ENCODE measurements at regions not wholly inside any gene's neighbourhood (a gene's known extent, or its start where the extent isn't known, plus 50 kb on each side); places are given as distances from the start of the nearest gene placed in this dataset.
A peak's percentile ranks its signal among the peaks of the same experiment; 100 is the strongest.
"Not testable (repeated sequence)": the region's sequence is repeated elsewhere in the genome, so short reads cannot be mapped to it uniquely, and the experiment has no call there.

DNA sequence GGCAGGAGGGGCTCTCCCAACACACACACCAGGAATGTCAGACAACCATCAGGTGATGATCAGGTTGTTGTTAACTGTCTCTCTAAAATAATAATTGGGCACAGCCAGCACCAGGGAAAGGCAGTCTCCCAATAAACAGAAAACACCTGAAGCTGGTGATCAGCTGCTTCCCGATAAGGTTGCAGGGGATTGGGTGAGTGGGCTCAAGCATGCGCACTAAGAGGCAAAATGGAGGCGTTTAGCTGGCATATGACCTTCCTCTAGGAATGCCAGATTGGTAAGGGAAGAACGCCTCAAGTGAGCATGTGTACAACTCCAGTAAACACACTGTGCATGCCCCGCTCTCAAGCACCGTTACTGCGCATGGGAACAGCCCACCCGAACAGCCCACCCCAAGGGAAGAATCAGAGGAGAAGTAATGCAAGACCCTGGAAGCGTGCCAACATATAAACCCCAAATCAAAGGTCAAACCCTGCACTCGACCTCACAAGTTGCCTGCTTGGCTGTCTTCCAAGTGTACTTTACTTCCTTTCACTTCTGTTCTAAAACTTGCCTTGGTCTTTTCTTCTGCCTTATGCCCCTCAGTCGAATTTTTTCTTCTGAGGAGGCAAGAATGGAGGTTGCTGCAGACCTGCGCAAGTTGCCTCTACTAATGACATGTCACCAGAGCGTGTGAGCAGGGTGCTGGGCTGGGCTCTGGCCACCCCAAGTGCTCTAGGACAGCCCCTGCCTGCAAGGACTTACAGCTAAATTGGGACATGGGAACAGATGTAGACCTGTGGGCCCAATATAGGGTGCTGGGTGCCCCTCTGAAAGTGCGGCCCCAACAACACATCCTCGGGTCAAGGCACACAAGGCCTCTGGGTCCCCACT, 200.8 kb downstream of the RHOU start:
- no peak for DNase-seq (ENCODE audit: extremely low spot score, insufficient read length, low read depth)
- FAIRE-seq, result no peak

DNA sequence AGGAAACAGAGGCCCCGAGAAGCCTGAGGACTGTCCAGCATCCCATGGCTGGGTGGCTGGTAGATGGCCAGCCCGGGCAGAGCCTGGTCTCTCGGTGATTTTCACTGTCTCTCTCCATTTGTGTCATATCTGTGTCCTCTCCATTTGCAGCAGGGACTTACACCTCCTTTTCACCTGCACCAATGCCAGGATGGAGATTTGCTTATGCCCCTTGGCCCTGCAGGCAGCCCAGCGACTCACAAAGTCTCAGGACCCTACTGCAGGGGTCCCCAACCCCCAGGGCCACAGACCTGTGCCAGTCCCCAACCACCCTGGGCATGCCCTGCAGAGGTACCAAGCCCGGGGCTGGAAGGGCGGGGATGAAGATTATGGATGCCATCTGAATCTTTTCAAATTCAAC, 201.6 kb downstream of the RHOU start:
- no peak for FAIRE-seq
- no peak for DNase-seq (ENCODE audit: extremely low spot score, insufficient read length, low read depth)

DNA sequence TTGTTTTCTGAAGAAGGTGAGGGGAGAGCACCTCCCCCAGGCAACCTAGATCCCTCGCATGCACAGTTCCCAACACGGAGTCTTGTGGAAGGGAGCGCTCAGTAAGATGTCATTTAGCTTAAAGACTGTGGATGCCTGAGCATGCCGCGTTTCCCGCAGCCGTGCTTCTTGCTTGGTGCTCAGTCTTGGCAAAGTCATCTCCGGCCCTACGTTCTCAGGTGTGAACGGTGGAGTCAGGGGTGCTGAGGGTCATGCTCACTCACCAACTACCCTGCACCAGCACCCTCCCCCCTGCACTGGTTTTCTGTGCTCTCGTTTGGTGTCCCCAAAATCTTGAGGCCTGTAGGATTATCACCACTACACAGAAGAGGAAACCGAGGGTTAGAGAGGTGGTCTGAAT, 202.1 kb downstream of the RHOU start:
- DNase-seq (ENCODE audit: extremely low spot score, insufficient read length, low read depth) (no peak), FAIRE-seq (no peak)

DNA sequence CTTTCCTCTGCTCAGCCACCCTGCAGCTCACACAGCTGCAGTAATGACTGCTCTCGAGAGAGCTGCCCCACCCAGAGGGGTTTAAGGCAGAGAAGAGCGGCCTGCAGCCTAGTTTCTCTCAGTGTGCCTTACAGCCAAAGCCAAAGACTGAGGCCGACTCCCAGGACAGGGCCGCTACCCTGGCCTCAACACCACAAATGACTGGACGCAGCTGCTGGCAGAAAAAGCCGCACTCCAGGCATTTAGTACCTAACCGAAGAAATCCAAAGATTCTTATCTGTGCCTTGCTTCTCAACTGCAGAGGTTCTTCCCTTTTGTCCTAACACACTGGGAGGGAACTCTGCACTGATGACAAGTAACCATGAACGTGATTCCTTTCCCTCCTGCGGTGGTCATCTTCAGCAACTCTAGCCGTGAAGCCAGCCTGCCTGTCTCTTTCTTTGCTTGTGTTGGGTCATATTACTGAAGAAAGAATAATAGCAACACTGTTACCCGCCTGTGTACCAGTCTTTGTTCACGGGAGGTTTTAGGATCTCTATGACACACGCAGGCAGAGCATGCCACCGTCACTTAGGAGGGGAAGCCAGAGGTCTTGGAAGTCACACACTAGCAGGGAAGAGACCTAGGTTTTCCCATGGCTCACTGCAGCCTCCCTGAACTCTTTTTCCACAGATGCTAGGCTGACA, 202.7 kb downstream of the RHOU start:
- no peak for FAIRE-seq

DNA sequence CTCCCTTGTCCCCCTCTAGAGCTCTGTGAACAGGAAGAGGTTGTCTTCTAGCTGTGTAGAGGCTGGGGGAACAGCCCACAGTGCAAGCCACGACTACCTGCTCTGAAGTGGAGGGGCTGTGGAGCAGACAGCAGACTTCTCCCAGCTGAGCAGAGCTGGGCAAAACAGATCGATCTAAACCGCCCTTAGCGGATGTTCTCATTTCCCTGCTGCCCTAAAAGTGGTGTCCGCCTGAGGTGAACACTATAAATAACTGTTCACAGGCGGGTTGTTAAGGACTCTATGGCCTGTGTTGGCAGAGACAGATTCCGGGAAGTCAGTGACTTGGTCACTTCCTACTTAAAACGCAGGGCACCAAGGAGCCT, 203.2 kb downstream of the RHOU start:
- peak; percentile 52 for FAIRE-seq
- DNase-seq (ENCODE audit: extremely low spot score, insufficient read length, low read depth), result no peak

More for the DNA sequence above, 202.7 kb downstream of the RHOU start:
- no peak for DNase-seq (ENCODE audit: extremely low spot score, insufficient read length, low read depth)

DNA sequence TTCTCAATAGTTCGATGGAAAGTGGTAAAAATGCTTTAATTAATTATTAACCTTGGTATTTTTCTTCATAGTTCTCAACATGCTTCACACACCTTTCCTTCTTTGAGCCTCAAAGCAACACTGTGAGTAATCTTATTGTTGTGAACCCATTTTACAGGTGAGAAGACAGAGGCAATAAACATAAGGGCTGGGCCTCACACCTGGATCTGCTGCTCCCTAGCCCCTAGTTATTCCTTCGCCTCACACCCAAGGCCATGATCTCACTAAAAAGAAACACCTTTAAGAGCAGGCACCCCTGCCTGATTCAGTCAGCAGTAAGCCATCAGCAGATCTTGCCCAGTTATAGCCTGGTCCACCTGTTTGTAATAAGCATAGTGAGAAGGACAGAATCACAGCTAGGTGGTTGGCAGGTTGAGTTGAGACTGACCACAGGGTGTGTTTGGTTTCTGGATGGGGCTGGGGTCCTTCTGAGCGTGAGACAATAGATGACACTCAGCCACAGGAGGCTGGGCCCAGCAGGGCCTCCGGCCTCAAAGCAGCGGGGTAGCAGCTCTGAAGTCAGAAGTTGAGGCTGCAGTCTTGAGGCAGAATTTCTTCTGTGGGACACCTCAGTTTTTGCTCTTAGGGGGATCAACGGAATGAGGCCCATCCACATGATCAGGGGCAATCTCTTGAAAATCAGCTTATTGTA, 203.9 kb downstream of the RHOU start:
- DNase-seq (ENCODE audit: extremely low spot score, insufficient read length, low read depth), result no peak
- no peak for FAIRE-seq

DNA sequence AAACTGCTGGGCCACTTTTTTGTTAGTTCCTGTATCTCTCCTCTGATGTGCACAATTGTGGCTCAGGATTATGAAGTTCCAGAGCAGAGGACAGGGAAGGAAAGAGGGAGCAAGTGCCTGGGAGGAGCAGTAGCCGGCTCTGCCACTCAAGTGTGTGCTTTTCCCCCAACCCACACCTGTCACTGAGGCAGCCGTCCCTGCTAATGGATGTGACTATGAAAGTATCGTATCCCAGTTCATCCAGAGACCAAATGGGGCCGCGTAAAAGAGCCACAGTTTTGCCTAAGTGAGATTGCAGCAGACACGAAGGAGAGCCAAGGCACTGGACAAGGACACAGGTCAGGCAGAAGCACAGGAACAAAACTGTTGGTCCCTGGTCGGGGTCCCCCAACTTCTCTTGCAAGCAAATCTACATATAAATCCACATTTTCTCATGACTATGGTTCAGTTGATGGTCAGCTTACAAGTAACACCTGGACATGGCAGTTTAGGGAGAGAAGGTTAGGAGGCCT, 204.7 kb downstream of the RHOU start:
- no peak for FAIRE-seq
- no peak for DNase-seq (ENCODE audit: extremely low spot score, insufficient read length, low read depth)

DNA sequence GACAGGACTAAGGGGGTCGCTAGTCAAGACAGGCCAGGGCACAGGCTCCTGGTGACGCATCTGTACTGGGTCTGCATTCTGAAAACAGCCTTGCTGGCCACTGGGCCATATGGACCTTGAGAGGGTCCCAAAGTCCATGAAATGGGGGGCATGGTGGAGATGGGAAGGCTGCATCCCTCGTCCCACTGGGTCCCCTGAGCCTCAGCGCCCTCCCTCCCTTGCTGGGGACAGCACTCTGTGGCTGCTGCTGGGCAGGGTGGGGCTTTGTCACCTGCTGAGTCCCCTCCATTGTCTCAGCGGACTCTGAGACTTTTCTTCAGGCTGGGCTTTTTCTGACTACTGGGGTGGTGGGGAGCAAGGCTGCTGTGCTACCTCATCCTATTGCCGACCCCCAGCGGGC, 205.2 kb downstream of the RHOU start:
- FAIRE-seq (no peak), DNase-seq (ENCODE audit: extremely low spot score, insufficient read length, low read depth) (no peak)

DNA sequence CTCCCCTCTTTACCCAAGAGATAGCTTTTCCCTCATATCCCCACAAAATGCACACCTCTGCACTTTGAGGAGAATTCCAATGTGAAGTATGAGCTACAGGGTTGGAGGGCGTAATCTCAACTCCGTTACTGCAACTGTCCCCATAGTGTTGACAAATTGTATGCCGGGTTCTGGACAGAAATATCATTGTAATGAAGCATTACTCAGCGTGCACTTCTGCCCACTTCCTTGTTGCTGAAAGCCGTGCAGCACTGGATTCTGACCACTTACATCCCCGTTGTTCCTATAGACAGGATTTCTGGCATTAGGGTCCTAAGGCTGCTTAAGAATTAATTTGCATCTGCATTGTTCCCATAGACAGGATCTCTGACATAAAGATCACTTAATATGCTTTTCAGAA, 205.6 kb downstream of the RHOU start:
- DNase-seq (ENCODE audit: extremely low spot score, insufficient read length, low read depth) (no peak), FAIRE-seq (no peak)

DNA sequence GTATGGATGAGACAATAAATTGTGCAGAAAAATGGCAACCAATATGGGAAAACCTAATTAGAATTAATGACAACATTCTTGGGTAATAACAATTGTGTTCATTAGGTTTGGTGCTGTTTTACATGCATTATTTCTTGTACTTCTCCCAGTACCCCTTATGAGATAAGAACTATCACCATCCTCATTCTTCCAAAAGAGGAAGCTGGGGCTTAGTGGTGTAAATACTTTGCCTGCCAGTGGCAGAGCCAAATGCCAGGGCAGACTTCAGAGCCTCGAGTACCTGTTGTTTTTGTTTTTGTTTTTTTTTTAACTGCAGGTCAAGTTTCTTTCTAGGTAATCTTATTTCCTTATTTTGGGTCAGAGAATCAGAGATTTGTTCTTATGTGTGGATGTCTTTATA, 206.4 kb downstream of the RHOU start:
- FAIRE-seq (no peak), DNase-seq (ENCODE audit: extremely low spot score, insufficient read length, low read depth) (no peak)

DNA sequence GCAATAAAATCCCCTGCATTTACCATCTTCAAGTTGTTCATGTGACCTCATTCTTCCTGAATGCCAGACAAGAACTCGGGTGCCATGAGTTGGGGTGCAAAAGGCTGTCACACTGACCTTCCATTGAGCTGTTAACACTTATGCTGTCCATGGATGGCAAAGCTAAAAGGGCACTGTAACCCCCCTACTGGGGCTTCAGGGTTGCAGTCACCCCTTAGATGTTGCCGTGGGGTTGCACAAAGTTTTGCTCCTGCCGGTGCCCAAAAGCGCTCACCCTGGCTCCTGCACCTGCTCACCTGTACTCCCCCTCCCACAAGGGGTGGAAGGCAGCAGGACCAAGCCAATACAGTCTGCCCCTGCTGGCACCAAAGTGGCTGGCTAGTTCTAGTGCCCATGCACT, 208.2 kb downstream of the RHOU start:
- DNase-seq (ENCODE audit: extremely low spot score, insufficient read length, low read depth) (no peak), FAIRE-seq (no peak)

DNA sequence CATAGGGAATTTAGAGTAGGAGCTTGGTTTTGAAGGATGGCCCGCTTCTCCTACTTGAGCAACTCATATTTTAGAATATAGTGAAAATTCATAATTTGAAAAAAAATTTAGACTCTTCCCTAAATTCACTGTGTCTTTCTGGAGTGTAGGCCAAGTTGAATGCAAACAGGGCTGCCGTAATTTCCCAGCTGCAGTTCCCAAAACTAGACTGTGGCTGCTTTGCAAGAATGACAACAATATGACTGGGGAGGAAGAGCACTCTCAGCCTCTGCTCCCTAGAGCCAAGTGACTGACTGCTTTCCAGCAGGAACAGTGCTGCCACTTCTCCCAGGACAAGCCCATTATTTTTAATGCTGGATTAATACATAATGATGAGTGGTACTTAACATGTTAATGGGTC, 209.0 kb downstream of the RHOU start:
- no peak for FAIRE-seq
- no peak for DNase-seq (ENCODE audit: extremely low spot score, insufficient read length, low read depth)

DNA sequence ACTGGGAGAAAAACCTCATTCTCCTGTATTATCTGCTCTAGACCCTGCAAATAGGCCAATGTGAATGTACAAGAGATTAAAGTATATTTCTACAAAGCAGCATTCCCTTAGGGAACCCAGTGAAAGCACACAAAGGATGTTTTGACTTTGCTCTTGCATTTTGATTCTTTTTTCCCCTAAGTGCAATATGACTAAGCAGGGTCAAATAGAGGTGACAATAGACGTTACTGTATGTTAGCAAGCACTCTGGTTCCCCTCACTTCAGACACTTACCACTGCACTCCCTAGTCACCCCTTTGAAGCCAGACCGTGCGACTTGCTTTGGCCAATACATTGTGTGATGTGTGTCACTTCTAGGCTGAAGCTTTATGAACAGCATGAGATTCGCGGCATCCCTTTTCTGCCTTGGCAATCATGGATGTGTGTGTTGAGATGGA, 209.7 kb downstream of the RHOU start:
- FAIRE-seq (no peak), DNase-seq (ENCODE audit: extremely low spot score, insufficient read length, low read depth) (no peak)

DNA sequence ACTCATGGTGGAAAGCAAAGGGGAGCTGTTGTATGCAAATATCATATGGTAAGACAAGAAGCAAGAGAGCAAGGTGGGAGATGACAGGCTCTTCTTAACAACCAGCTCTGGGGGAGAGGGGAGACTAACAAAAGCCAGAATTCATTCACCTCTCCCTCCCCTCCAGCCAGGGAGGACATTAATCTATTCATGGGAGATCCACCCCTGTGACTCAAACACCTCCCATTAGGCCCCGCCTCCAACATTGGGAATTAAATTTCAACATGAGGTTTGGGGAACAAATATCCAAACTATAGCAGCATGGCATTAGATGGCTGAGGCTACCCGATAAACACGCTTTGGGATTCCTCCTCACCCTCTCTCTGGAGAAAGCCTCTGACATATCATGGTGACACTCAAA, 210.6 kb downstream of the RHOU start:
- DNase-seq (ENCODE audit: extremely low spot score, insufficient read length, low read depth) (no peak), FAIRE-seq (no peak)

DNA sequence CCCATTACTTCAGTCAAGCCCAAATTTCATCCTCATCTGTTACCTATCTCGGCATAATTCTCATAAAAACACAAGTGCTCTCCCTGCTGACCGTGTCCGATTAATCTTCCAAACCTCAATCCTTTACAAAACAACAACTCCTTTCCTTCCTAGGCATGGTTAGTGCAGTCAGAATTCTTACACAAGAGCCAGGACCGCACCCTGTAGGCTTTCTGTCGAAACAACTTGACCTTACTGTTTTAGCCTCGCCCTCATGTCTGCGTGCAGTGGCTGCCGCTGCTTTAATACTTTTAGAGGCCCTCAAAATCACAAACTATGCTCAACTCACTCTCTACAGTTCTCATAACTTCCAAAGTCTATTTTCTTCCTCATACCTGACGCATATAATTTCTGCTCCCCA, 214.3 kb downstream of the RHOU start:
- DNase-seq (ENCODE audit: extremely low spot score, insufficient read length, low read depth); FAIRE-seq: not testable (repeated sequence)

DNA sequence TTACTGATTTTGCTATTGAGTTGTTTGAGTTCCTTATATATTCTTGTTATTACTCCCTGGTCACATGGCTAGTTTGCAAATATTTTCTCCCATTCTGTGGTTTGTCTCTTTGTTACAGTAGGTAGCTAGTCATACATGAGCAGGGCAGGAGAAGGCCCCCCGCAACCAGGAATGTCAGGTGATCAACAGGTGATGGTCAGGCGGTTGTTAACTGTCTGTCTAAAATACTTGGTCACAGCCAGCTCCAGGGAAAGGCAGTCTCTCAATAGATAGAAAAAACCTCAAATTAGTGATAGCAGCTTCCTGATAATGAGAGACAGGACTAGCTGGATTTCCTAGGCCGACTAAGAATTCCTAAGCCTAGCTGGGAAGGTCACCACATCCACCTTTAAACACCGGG, 217.9 kb downstream of the RHOU start:
- no peak for DNase-seq (ENCODE audit: extremely low spot score, insufficient read length, low read depth)
- no peak for FAIRE-seq

DNA sequence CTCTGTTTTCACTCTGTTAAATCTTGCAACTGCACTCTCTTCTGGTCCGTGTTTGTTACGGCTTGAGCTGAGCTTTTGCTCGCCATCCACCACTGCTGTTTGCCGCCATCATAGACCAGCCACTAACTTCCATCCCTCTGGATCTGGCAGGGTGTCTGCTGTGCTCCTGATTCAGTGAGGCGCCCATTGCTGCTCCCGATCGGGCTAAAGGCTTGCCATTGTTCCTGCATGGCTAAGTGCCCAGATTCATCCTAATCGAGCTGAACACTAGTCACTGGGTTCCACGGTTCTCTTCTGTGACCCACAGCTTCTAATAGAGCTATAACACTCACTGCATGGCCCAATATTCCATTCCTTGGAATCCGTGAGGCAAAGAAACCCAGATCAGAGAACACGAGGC, 218.5 kb downstream of the RHOU start:
- DNase-seq (ENCODE audit: extremely low spot score, insufficient read length, low read depth); FAIRE-seq: not testable (repeated sequence)

DNA sequence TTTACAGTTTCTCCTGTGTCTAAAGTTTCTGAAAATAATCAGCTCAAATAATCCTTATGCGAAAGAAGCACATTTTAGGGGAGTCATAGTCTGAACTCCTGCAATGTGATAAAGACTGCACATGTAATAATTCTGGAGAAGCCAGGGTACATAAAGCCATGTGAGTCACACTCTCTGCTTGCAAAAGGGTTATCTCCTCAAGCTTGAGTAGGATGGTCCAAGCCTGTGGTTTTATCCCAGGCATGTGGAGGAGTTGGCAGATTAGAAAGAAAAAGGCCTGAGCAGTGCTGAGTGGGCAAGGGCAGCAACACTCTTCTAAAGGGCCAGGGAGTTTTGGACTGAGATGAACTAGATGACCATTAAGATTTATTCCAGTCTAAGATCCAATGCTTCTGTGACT, 220.4 kb downstream of the RHOU start:
- FAIRE-seq (no peak), DNase-seq (ENCODE audit: extremely low spot score, insufficient read length, low read depth) (no peak)

DNA sequence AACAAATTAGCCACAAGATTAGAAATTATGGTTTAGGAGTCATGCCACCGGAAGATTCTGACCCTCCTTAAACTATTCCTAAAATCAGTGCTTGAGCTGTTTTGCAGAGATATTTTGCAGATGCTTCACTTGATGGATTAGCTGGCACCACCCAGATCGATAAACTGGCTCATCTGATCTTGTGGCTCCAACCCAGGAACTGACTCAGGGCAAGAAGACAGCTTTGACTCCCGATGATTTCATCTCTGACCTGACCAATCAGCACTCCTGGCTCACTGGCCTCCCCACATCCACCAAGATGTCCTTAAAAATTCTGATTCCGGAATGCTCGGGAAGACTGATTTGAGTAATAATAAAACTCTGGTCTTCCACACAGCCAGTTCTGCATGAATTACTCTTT, 221.6 kb downstream of the RHOU start:
- FAIRE-seq, result no peak

DNA sequence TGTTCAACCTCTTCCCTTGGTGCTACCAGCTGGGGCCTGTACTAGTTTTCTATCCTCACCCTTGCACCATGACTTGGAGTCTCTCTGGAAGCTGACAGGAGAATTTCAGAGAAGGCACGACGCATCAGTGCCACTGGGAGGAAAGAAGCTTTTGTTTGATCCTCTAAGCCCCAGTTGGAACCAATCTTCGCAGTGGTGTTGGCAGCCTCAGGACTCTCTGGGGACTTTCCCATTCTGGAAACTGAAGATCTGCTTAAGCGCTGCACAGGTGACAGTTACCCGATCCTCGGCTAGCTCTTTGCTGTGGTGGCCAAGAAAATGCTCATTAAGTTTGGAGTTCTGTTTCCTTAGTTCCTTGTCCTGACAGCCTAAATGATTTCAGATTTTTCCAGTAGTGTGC, 222.3 kb downstream of the RHOU start:
- DNase-seq (ENCODE audit: extremely low spot score, insufficient read length, low read depth) (no peak), FAIRE-seq (no peak)

More for the DNA sequence above, 221.6 kb downstream of the RHOU start:
- no peak for DNase-seq (ENCODE audit: extremely low spot score, insufficient read length, low read depth)

DNA sequence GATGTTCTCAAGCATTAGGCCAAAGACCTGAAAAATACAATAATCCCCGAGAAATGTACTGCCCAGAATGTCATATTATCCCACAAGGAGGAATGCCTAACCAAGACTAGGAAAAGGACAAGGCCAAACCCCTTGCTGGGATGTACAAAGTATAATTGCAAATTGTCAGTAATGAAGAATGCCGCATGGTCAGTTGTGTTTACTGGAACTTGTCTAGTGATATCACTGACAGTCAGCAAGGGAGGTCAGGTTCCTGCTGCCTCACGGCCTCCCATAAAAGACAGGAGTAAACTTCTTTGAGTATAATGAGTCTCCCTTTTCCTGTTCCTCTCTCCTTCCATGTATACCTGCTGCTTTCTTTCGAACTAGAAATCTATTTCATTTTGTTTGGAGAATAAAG, 222.8 kb downstream of the RHOU start:
- DNase-seq (ENCODE audit: extremely low spot score, insufficient read length, low read depth) (no peak), FAIRE-seq (no peak)

Data from GM18507 (cell line).